ENCODE measurements at regions not wholly inside any gene's neighbourhood (a gene's known extent, or its start where the extent isn't known, plus 50 kb on each side); places are given as distances from the start of the nearest gene placed in this dataset.

GRCh38 chr14:34350903-34351302 lies 111.1 kb downstream of the SPTSSA start:
- no peak for DNase-seq (ENCODE audit: low read depth in 2 of 2)

DNA sequence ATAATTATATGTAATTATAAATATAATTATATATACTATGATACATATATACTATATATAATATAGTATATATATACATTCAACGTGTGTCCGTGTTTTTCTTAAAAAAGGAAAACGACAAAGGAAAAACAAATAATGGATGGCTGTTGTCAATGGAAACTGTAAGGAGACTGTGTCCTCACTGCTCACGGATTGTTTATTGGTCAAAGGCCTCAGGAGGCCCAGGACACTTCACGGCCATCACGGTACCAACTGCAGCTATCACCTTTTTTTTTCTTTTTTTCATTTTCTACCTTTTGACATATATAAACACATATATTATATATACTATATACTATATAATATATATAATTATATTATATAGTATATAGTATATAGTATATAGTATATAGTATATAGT lies 113.4 kb downstream of the SPTSSA start:
- no peak for DNase-seq (ENCODE audit: low read depth in 2 of 2)

DNA sequence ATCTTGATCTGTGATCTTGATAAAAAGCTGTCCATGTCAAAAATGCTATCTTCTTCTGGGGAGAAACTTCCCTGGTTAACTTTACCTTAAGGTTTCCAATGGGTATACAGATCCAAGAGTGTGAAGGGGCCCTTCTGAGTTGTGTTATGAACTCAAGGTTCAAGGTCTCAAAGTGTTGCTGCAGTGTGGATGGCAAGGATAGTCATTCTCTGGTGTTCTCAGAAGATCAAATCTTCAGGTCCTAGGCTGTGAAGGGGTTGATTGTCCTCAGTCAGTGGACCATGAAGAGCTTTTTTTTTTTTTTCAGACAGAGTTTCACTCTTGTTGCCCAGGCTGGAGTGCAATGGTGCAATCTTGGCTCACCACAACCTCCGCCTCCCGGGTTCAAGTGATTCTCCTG lies 114.4 kb downstream of the SPTSSA start:
- no peak for DNase-seq (ENCODE audit: low read depth in 2 of 2)

GRCh38 chr14:34345718-34346465 lies 116.1 kb downstream of the SPTSSA start:
- DNase-seq (ENCODE audit: low read depth in 2 of 2), result no peak

- DNase-seq (ENCODE audit: low read depth in 2 of 2), result no peak
Observed at GRCh38 chr14:34344318-34344717, 117.7 kb downstream of the SPTSSA start.

- DNase-seq (ENCODE audit: low read depth in 2 of 2), result no peak
Observed at GRCh38 chr14:34340025-34340625, 121.9 kb downstream of the SPTSSA start.

- DNase-seq (ENCODE audit: low read depth in 2 of 2), result no peak
Observed at GRCh38 chr14:34338056-34338455, 124.0 kb downstream of the SPTSSA start.

GRCh38 chr14:34336501-34336900 lies 125.5 kb downstream of the SPTSSA start:
- DNase-seq (ENCODE audit: low read depth in 2 of 2), result no peak

DNA sequence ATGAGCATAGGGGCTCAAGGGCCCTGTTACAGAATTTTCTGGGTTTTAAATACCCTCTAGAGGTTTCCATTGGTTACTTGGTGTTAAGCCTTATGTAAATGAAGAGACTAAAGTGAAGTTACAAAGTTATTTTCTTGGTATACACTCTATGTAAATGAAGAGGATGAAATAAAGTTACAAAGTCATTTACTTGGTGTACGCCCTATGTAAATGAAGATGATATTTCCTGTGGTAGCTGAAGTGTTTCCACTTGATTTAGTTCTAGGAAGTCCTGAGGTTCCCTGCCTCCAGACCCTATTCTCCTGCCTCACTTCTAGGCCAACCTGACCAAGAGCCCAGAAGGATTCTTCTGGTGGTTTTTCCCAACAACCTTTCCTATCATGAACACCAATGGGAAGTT lies 126.1 kb downstream of the SPTSSA start:
- DNase-seq (ENCODE audit: low read depth in 2 of 2), result no peak

GRCh38 chr14:34334329-34334728 lies 127.7 kb downstream of the SPTSSA start:
- no peak for DNase-seq (ENCODE audit: low read depth in 2 of 2)

GRCh38 chr14:34331728-34332623 lies 130.1 kb downstream of the SPTSSA start:
- DNase-seq (ENCODE audit: low read depth in 2 of 2), result peak; percentile 25 to 48

GRCh38 chr14:34330846-34331245 lies 131.2 kb downstream of the SPTSSA start:
- DNase-seq (ENCODE audit: low read depth in 2 of 2), result no peak

GRCh38 chr14:34329301-34329700 lies 132.7 kb downstream of the SPTSSA start:
- DNase-seq (ENCODE audit: low read depth in 2 of 2), result no peak

DNA sequence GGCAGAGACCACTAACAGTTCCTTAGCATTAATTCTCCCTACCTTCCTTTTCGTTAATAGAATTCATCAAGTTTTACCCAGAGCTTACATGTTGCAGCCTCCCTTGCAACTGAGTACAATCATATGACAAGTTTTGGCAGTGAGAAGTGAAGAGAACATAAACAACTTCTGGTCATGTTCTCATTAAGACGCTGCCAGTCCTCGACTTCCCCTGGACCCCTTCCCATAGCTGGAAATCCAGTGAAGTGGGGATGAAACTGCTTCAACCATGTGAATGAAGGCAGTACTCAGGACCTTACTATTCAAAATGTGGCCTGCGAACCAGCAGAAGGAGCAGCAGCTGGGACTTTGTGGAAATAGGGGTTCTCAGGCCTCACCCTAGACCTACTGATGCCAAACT lies 133.9 kb downstream of the SPTSSA start:
- no peak for DNase-seq (ENCODE audit: low read depth in 2 of 2)

DNA sequence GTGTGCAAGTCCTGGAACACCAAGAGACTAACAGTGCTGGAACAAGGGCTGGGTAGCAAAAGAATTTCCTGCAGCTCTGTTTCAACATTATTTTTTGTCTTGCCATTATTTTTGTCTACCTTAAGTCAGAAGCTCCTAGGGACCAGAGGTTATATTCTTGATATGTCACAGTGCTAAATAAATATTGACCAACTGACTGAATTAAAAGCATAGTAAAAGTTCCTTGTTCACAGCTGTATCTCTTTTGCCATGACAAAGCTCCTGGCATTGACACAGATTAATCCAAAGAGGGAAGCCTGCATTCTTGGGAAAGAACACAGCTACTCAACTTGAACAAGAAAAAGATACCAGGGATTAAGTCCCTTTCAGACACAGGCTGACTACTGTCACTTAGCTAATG lies 136.5 kb downstream of the SPTSSA start:
- DNase-seq (ENCODE audit: low read depth in 2 of 2), result no peak

GRCh38 chr14:34324363-34324795 lies 137.7 kb downstream of the SPTSSA start:
- peak; percentile 14 to 41 for DNase-seq (ENCODE audit: low read depth in 2 of 2)

- peak; percentile 36 to 59 for DNase-seq (ENCODE audit: low read depth in 2 of 2)
Observed at GRCh38 chr14:34322940-34323418, 139.1 kb downstream of the SPTSSA start.

DNA sequence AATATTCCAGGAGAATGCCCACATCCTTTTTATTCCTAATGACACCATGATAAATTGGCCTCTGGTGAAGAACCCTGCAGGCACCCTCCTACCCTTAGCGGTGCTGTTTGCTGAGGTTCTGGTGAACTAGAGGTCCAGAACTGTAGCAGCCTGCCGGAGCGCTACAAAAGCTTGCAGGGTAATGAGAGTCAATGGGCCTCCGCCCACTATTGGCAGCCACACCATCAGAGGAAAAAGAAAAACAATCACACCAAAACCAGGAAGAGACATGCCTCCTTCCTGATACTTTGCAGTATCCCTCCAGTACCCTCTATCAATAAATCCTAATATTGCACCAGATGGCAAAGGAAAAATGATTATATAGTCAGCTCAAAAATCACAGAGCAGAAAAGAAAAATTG lies 142.9 kb downstream of the SPTSSA start:
- no peak for DNase-seq (ENCODE audit: low read depth in 2 of 2)

DNA sequence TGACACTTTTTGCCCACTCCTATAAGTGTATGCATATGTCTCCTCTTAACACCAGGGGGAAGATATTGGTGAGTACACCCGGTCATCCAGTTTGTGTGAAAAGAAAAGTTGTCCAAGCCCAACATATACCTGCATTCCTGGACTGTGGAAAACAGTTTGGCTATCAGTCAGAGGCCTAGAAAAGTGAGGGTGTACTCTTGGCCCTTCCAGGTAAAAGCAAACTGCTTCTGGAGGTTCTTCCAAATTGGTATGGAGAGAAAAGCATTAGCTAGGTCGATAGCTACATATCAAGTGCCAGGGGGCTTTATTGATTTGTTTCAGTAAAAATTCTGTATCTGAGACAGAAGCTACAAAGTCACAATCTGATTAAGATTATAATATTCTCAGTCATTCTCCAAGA lies 144.0 kb downstream of the SPTSSA start:
- no peak for DNase-seq (ENCODE audit: low read depth in 2 of 2)

DNA sequence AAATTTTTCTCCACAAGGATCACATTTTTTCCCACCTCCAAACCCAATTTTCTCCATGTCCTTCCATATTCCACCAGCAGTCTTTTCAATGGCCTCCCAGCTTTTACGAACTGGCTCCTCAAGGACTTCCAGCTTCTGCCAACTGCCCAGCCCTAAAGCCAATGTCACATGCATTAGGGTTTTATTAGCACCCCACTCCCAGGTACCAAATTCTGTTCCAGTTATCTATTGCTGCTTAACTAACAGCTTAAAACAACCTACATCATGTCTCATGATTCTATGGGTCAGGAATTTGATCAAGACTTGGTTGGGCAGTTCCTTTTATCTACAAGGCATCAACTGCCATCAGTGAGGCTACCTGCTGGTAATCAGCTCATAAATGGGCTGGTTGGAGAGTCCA lies 151.3 kb downstream of the SPTSSA start:
- DNase-seq (ENCODE audit: low read depth in 2 of 2), result no peak

- no peak for DNase-seq (ENCODE audit: low read depth in 2 of 2)
Observed at GRCh38 chr14:34303811-34304210, 158.2 kb downstream of the SPTSSA start.

- DNase-seq (ENCODE audit: low read depth in 2 of 2), result no peak
Observed at GRCh38 chr14:34302654-34303053, 159.4 kb downstream of the SPTSSA start.

Data from dermis microvascular lymphatic vessel endothelial cell (primary cell).